BE2C (cell line): ENCODE measurements at regions not wholly inside any gene's neighbourhood (a gene's known extent, or its start where the extent isn't known, plus 50 kb on each side); places are given as distances from the start of the nearest gene placed in this dataset.

Experiments
- DNase-seq: peaks from one replicate; pipeline ENCODE4 v3.0.0-alpha.2; 2020
- H3K27me3 ChIP-seq: fragments of 250-450 bp; sonication (Bioruptor Pico); 2 replicates; pipeline ENCODE4 v1.5.1; 2020; ENCODE audit warnings: mild to moderate bottlenecking
- H3K36me3 ChIP-seq: fragments of 250-450 bp; sonication (Bioruptor Pico); 2 replicates; pipeline ENCODE4 v1.5.1; 2020; ENCODE audit warnings: mild to moderate bottlenecking
- H3K4me1 ChIP-seq: fragments of 250-450 bp; sonication (Bioruptor Pico); 2 replicates; pipeline ENCODE4 v1.5.1; 2020
- H3K4me3 ChIP-seq: 2 replicates; pipeline ENCODE4 v1.5.1; 2011; ENCODE audit warnings: low read depth, low read length
- H3K9me3 ChIP-seq: fragments of 250-450 bp; sonication (Bioruptor Pico); 2 replicates; pipeline ENCODE4 v1.5.1; 2020
- CTCF ChIP-seq: IDR thresholded peaks from 2 replicates; pipeline ENCODE4 v1.5.1; 2012; ENCODE audit warnings: mild to moderate bottlenecking, low read depth, low read length

- no peaks in the 10 kb centered on the region for H3K4me1 ChIP-seq
- no peak for TF ChIP-seq CTCF
- no peaks in the 10 kb centered on the region for H3K27me3 ChIP-seq
These were observed 68.7 kb upstream of the MAP4 start for GRCh38 chr3:48084929-48085328.

GRCh38 chr3:48084170-48084569 is 68.0 kb upstream of the MAP4 start:
- Histone ChIP-seq H3K36me3 (no peaks in the 10 kb centered on the region), H3K27me3 (no peaks in the 10 kb centered on the region), H3K4me1 (no peaks in the 10 kb centered on the region), H3K9me3 (no peaks in the 10 kb centered on the region), H3K4me3 (no peak overlapping the region)
- TF ChIP-seq CTCF = no peak
- no peak for DNase-seq

More at GRCh38 chr3:48084929-48085328, 68.7 kb upstream of the MAP4 start:
- Histone ChIP-seq H3K36me3 (no peaks in the 10 kb centered on the region), H3K4me3 (no peak overlapping the region), H3K9me3 (no peaks in the 10 kb centered on the region)
- no peak for DNase-seq

GRCh38 chr3:48082580-48083184 is 66.5 kb upstream of the MAP4 start:
- DNase-seq = no peak
- Histone ChIP-seq H3K27me3 (no peaks in the 10 kb centered on the region), H3K4me1 (no peaks in the 10 kb centered on the region), H3K9me3 (no peaks in the 10 kb centered on the region), H3K4me3 (no peak overlapping the region), H3K36me3 (no peaks in the 10 kb centered on the region)
- TF ChIP-seq CTCF = no peak

GRCh38 chr3:48077815-48078214 is 61.6 kb upstream of the MAP4 start:
- Histone ChIP-seq H3K4me3 (no peak overlapping the region), H3K9me3 (no peaks in the 10 kb centered on the region), H3K36me3 (no peaks in the 10 kb centered on the region), H3K4me1 (no peaks in the 10 kb centered on the region), H3K27me3 (no peaks in the 10 kb centered on the region)
- no peak for DNase-seq
- TF ChIP-seq CTCF = no peak

GRCh38 chr3:48070030-48070429 is 53.8 kb upstream of the MAP4 start:
- DNase-seq = no peak
- H3K36me3 ChIP-seq = no peaks in the 10 kb centered on the region
- TF ChIP-seq CTCF = no peak
- H3K9me3 ChIP-seq = no peaks in the 10 kb centered on the region
- no peaks in the 10 kb centered on the region for H3K4me1 ChIP-seq
- H3K27me3 ChIP-seq = no peaks in the 10 kb centered on the region
- H3K4me3 ChIP-seq = no peak overlapping the region

- no peak for DNase-seq
- H3K27me3 ChIP-seq = no peaks in the 10 kb centered on the region
- no peak overlapping the region for H3K4me3 ChIP-seq
- H3K36me3 ChIP-seq = no peaks in the 10 kb centered on the region
- H3K9me3 ChIP-seq = no peaks in the 10 kb centered on the region
- no peaks in the 10 kb centered on the region for H3K4me1 ChIP-seq
- no peak for TF ChIP-seq CTCF
These were observed 53.1 kb upstream of the MAP4 start for GRCh38 chr3:48069339-48069738.
